ENCODE measurements at regions not wholly inside any gene's neighbourhood (a gene's known extent, or its start where the extent isn't known, plus 50 kb on each side); places are given as distances from the start of the nearest gene placed in this dataset.

GRCh38 chr1:8151647-8152046, 125.5 kb upstream of the ERRFI1 start:
- TF ChIP-seq CTCF (IDR thresholded peaks at IDR 0.05) (no peak), EP300 (IDR thresholded peaks at IDR 0.05) (no peak)

All from sigmoid colon (tissue), 4 donors.